A673 (cell line): ENCODE measurements at regions not wholly inside any gene's neighbourhood (a gene's known extent, or its start where the extent isn't known, plus 50 kb on each side); places are given as distances from the start of the nearest gene placed in this dataset.

Experiments
- BruUV-seq: library from RNA; stranded (reverse); fragments of 400-500 nt; replicated peaks from 2 replicates; lab custom pipeline; 2021; lab: Mats Ljungman, UMichigan
- CTCF ChIA-PET: fragments of 300-600 bp; sonication (Branson Sonifier 250); formaldehyde crosslinking; loops from one replicate; lab custom pipeline; 2022; ENCODE audit warnings: antibody characterized with exemption; lab: Charles Lee
- POLR2A ChIA-PET: fragments of 300-600 bp; sonication (Branson Sonifier 250); formaldehyde crosslinking; loops from one replicate; lab custom pipeline; 2022; ENCODE audit warnings: antibody characterized with exemption; ENCODE audit not compliant: low non-redundant PET; lab: Charles Lee
- DNase-seq: peaks from one replicate; pipeline ENCODE4 v3.0.0-alpha.2; 2015; ENCODE audit warnings: low spot score
- H3K27ac ChIP-seq: fragments of 200-600 bp; sonication (generic); 2 replicates; pipeline ENCODE4 v1.5.1; 2016; ENCODE audit warnings: mixed run types, low read depth, mild to moderate bottlenecking, mixed read lengths, antibody characterized with exemption, low read length; ENCODE audit not compliant: poor library complexity, severe bottlenecking
- H3K27me3 ChIP-seq: fragments of 200-600 bp; sonication (generic); replicated peaks from 2 replicates; pipeline ENCODE4 v1.6.1; 2017; ENCODE audit warnings: mixed run types, low read depth, mild to moderate bottlenecking, mixed read lengths, antibody characterized with exemption, low read length; ENCODE audit not compliant: insufficient read depth, poor library complexity
- H3K36me3 ChIP-seq: fragments of 200-600 bp; sonication (generic); 2 replicates; pipeline ENCODE4 v1.6.1; 2016; ENCODE audit warnings: mixed run types, mild to moderate bottlenecking, mixed read lengths, antibody characterized with exemption, low read length; ENCODE audit not compliant: insufficient read depth, poor library complexity, severe bottlenecking
- H3K4me1 ChIP-seq: fragments of 200-600 bp; sonication (generic); 2 replicates; pipeline ENCODE4 v1.6.1; 2017; ENCODE audit warnings: mixed run types, mild to moderate bottlenecking, mixed read lengths, antibody characterized with exemption, low read length; ENCODE audit not compliant: insufficient read depth, poor library complexity, severe bottlenecking
- H3K4me3 ChIP-seq: fragments of 200-600 bp; sonication (generic); 2 replicates; pipeline ENCODE4 v1.5.1; 2016; ENCODE audit warnings: low read depth, mixed run types, mild to moderate bottlenecking, mixed read lengths, low read length; ENCODE audit not compliant: poor library complexity, severe bottlenecking
- H3K9me3 ChIP-seq: fragments of 200-600 bp; sonication (generic); 2 replicates; pipeline ENCODE4 v1.6.1; 2016; ENCODE audit warnings: mixed run types, low read depth, mild to moderate bottlenecking, mixed read lengths, antibody characterized with exemption, low read length; ENCODE audit not compliant: poor library complexity, severe bottlenecking
- EZH2 ChIP-seq: fragments of 200-600 bp; sonication (generic); IDR thresholded peaks from 2 replicates; pipeline ENCODE4 v1.6.1; 2017; ENCODE audit warnings: borderline replicate concordance, low read depth, mild to moderate bottlenecking, mixed read lengths, antibody characterized with exemption, low read length; ENCODE audit not compliant: poor library complexity, severe bottlenecking
- intact Hi-C: fragments of 100-400 bp; cut with micrococcal nuclease; formaldehyde crosslinking; loops from one replicate; pipeline ENCODE4 v1.10.0; 2022; ENCODE audit not compliant: unreplicated experiment
- TF ChIP-seq, protein P1 (sequence below): fragments of 300-800, 200-600 bp; sonication (generic); conservative IDR thresholded peaks from 2 replicates; pipeline ENCODE4 v1.5.1; 2017; ENCODE audit warnings: low read depth, mild to moderate bottlenecking, antibody characterized with exemption, low read length, moderate library complexity, mixed read lengths

DNA sequence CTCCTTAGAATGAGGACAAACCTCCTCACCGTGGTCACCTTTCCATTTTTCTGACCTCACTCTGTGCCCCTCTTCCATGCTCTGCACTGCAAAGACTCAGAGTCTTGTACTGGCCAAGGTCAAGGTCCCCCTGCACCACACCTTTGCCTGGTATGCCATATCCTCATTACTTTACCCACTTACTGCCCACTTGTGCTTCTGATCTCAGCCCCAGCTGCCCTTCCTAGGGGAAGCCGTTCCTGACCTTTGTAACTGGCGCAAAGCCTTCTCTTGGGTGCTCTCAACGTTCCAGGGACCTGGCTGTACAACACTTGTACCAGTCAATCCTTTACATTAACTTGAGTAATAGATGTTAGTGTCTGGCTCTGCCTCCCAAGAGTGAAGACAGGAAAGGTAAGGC, 256.0 kb downstream of the SV2B start:
- H3K27ac ChIP-seq = no peak overlapping the region
- no peaks in the 10 kb centered on the region for H3K9me3 ChIP-seq
- H3K4me3 ChIP-seq = no peak overlapping the region
- POLR2A ChIA-PET = no interaction called here
- no peaks in the 10 kb centered on the region for H3K36me3 ChIP-seq
- intact Hi-C loops = no loop called here
- H3K4me1 ChIP-seq = no peaks in the 10 kb centered on the region
- BruUV-seq = no TSS peak
- no peak for DNase-seq
- CTCF ChIA-PET = no interaction called here
- TF ChIP-seq, protein P1, sequence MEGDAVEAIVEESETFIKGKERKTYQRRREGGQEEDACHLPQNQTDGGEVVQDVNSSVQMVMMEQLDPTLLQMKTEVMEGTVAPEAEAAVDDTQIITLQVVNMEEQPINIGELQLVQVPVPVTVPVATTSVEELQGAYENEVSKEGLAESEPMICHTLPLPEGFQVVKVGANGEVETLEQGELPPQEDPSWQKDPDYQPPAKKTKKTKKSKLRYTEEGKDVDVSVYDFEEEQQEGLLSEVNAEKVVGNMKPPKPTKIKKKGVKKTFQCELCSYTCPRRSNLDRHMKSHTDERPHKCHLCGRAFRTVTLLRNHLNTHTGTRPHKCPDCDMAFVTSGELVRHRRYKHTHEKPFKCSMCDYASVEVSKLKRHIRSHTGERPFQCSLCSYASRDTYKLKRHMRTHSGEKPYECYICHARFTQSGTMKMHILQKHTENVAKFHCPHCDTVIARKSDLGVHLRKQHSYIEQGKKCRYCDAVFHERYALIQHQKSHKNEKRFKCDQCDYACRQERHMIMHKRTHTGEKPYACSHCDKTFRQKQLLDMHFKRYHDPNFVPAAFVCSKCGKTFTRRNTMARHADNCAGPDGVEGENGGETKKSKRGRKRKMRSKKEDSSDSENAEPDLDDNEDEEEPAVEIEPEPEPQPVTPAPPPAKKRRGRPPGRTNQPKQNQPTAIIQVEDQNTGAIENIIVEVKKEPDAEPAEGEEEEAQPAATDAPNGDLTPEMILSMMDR = no peak
- TF ChIP-seq EZH2 = no peak
- H3K27me3 ChIP-seq = no peaks in the 10 kb centered on the region

DNA sequence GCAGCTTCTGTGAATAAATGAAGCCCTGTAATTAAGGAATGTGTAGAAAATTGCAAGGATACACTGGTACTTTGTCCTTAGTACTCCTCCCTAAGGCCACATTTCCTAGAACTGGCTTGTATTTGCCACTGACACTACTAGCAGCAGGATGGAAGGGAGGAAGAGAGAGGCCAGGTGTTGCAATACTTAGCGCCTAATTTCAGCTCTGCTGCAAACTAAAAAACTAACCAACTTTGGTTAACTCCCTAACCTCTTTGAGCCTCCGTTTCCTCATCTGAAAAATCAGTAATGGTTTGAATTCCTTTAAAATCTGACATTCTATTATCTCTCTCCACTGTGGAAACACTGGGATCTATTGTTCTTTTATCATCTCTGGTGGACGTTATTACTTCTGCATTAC, 257.0 kb downstream of the SV2B start:
- ChIA-PET CTCF (no interaction called here), POLR2A (no interaction called here)
- no peak for DNase-seq
- intact Hi-C loops = no loop called here
- Histone ChIP-seq H3K27me3 (no peaks in the 10 kb centered on the region), H3K9me3 (no peaks in the 10 kb centered on the region), H3K27ac (no peak overlapping the region), H3K36me3 (no peaks in the 10 kb centered on the region), H3K4me3 (no peak overlapping the region), H3K4me1 (no peaks in the 10 kb centered on the region)
- no TSS peak for BruUV-seq
- no peak for TF ChIP-seq EZH2
- TF ChIP-seq, protein P1 = no peak

GRCh38 chr15:91357486-91357885, 257.4 kb downstream of the SV2B start:
- intact Hi-C loops = no loop called here
- H3K9me3 ChIP-seq = no peaks in the 10 kb centered on the region
- POLR2A ChIA-PET = no interaction called here
- CTCF ChIA-PET = no interaction called here
- no peaks in the 10 kb centered on the region for H3K36me3 ChIP-seq
- H3K4me3 ChIP-seq = no peak overlapping the region
- no TSS peak for BruUV-seq
- no peak overlapping the region for H3K27ac ChIP-seq
- H3K27me3 ChIP-seq = no peaks in the 10 kb centered on the region
- H3K4me1 ChIP-seq = no peaks in the 10 kb centered on the region
- no peak for DNase-seq
- TF ChIP-seq, protein P1 = no peak
- TF ChIP-seq EZH2 = no peak
